ENCODE measurements at regions not wholly inside any gene's neighbourhood (a gene's known extent, or its start where the extent isn't known, plus 50 kb on each side); places are given as distances from the start of the nearest gene placed in this dataset.

DNA sequence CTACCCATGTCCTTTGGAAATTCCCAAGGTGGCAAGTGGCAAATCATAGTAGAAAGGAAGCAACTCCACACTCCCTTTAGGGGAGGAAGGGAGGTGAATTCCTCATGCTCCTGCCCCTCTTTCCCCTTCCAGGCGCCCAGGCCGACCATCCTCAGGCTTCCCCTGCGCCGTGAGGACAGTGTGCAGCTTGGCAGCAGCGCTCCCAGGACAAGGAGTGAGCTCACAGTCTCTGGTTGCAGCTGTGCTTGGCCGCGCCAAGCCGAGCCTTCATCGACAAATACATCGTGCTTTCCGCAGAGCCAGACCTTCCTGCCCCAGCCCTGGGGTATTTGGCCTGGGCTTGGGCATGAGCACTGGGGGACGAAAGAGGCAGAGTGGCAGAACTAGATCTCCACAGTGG is 112.6 kb downstream of the ENGASE start:
- no peak for DNase-seq

DNA sequence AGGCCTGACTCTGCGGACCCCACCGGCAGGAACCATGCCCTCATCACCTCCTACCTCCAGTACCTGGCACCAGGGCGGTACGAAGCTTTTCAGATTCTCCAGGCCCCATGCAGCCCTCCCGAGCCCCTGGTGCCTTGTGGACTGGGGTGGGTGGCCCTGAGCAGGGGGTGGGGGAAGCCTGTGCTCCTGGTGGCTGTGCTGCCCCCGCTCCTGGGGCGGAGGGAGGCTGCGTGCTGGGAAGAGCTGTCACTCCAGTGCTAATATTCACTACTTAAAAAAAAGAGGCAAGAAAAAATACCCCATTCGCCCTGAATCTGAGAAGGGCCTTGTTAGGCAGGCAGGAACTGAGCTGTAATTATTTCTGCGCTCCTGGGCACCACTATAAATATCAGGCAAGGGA is 111.8 kb downstream of the ENGASE start:
- DNase-seq, result no peak

DNA sequence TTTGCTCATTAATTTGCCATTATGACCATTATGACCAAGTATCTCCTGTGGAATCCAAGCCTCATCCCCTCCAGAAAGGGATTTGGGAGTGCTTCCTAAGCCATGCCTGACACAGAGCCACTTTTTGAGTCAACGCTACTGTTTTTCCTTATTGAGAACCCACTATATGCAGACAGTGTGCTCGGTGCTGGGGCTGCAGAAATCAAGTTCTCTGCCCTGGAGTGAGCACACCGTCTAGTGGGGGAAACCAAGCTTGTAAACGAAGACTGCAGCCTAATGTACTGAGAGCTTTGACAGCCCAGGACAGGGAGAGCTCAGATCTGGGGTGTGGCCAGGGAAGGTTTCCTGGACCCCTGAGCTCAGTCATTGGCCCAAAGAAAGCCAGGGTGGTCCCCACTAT is 111.0 kb downstream of the ENGASE start:
- DNase-seq, result no peak

DNA sequence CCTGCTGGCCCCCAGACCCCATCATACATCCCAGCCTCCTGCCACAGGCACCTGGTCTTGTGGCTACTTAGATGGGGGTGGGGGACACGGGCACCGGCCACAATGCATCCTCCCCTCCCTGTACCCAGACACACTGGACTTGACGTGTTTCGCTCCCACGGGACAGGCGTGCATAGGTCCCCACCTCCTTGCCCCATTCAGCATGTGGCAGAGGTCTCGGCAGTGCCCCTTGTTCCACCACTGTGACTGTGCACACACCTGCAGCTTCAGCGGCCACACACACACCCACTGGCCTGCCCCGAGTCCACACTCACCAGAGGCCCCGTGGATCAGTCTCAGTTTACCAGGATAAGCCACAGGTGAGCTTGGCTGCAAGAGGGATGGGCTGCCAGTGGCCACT is 109.6 kb downstream of the ENGASE start:
- no peak for DNase-seq

DNA sequence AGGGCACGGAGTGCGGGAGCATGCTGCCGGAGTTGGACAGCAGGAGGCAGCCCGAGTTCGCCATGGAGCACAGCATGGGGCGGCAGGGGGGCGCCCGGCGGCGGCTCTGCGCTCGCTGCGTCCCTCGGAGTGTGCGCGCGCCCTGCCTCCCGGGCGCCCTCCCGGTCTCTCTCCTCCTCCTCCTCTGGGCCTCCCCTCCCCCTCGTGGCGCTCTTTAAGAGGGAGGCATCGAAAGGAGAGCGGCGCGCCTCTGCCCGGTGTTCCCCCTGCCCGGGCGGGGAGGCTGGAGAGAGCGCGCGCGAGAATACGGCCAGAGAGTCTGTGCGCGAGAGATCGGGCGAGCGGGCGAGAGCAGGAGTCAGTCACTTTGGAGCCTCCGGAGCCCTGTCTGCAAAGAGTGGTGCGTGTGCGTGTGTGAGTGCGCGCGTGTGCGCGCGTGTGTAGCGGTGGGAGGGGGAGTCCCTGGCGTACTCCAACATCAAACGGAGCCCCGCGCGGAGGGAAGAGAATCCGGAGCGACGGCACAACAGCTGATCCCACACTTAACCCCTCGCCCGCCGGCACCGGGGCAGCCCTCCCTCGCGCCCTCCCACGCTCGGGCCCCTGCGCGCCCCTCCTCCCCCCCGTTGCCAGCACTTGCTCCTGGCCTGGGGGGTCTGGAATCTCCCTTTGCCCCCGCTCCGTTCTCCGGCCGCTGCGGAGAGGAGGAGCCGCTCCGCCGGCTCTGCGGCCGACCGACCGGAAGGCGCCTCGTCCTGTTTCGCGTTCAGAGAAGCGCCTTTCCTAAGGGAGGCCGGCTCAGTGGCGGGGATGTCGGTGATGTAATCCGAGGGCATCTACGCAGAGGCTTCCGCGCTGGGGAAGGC is 108.9 kb downstream of the ENGASE start:
- DNase-seq, result no peak

DNA sequence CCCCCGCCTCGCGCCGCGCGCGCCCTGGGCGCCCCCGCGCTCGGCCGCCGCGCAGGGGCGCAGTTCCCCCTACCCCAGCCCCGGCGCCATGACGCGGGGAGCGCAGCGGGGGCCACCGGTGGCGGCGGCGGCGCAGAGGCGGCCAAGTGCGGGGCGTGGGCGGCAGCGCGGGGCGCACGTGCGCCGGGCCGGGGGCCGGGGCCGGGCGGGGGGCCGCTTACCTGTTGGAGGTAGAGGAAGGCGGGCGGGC is 108.3 kb downstream of the ENGASE start:
- no peak for DNase-seq

DNA sequence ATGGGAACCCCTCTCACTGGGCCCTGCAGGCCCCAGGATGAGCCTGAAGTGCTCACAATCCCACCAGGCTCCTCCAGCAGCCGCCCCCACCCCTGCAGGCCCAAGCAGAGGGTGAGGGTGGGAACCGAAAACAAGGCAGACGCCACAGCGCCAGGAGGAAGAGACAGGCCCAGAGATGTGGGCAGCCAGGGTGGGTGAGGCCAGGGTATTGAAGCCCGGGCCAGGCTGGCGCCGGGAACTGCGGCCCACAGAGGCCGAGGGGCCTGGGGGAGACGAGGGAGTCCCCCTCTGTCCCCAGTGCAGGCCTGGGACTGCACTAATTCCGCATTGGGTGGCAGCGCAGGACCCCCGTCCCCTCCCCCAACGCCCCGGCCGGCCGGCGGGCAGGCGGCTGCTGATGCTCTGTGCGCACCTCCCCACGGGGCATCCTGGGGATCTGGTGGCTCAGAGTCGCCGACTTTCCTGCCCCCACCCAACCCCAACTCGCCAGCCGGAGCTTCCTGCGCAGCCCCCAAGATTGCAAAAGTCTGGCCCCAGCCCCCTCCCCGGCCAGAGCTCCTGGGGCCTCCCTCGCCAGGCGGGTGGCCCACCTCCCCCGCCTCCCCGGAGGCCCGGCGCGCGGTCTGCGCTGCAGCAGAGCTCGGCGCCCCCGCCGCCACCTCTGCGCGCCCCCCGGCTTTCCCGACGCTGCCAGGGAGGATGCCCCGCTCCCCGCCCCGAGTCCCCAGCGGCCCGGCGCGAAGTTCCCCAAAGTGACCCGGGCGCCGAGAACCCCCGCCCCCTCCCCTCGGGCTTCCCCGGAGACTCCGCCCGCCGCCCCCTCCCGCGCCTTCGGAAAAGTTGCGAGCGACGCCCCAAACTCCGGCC is 107.8 kb downstream of the ENGASE start:
- DNase-seq, result no peak

DNA sequence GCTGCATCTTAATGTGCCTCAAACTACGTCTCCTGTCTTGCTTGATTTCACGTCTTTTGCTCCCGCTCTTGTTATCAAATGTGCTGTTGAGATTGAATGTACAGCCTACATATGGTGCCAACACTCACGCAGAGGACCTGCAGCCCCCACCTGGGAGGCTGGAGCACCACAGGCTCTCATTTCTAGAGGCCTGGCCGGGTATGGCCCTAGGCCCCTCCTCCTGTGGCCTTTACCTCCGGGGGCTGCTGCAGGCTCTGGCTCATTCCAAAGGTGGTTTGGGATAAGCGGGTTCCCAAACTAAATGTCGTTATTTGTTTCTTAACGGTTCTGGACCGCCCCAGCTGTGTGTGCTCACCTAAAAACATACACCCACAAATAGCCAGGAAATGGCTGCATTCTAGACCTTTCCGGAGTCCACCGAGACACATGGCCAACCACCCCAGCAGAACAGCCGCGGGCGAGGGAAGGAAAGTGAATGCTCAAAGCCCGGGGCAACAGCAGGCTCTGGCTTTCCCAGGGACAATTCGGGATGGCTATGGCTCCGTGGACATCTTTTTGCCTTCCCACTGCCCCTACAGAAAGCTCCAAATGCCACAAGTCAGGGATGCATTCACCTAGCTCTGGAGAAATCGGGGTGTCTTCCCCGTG is 105.9 kb downstream of the ENGASE start:
- DNase-seq, result no peak

DNA sequence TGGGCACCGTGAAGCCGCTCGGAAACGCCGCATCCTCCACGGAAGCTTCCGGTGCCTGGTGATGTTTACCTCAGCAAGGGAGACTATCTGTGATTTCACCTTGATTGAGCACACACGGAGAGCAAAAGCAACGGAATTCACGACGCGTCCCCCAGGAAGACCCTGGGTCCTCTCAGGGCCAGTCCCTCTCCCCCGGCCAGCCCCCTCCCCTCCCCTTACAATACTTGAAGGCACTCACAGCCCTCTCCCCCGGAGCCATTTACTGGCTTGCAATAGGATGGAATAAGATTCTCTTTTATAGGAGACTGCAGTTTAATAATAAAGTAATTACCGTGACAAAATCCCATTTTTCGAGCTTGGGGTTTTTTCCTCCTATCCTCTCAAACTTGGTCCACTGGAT is 104.7 kb downstream of the ENGASE start:
- DNase-seq, result no peak

DNA sequence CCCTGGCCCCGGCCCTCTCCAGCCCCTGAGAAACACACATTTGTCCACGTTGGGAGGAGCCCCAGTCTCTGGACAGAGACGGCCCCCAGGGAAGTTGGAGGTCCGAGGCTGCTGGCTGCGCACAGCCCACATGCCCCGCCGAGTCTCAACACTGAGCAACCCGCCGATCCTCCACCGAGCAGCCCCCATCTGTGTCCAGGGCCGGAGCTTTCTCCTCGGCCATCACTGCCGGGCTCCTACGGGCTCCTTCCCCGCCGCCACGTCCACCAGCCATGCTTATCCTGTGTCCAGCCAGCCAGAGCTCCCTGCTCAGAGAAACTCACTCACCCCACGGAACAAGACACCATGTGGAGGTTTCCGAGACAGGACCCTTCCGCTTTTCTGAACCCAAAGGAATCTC is 103.3 kb downstream of the ENGASE start:
- DNase-seq, result no peak

DNA sequence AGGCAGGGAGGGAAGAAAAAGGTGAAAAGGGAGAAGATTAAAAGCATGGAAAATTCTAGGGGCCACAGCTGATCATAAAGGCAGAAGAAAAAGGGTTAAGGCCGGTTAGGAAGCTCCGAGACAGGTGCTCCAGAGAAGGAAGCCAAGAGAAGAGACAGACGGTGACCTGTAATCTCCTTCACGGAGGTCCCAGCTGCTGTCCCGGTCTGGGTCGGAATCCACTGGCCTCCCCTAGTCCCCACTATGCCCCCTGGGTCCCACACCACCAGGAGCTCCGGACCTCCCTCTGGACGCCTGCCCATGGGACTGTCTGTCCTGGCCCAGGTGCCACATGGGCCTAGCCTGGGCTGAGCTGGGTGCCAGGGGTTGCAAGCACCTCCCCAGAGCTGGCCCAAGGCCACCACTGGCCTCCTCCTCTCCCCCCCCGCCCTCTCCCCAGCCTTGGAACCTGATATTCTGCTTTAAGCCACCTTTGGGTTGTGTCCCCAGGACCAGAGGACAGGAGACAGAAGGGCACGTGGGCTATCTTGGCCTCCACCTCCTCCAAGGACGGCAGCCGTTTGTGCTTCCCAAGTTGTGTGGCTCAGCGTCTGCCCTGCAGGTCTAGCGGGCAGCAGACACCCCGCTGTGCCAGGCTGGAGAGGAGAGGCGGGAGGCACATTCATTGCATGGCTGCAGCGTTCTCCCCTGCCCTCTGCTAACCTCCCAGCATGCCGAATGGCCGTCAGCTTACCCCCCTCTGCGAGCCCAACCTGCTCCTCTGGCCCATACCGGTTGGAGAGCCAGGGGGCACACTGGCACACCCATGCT is 102.4 kb downstream of the ENGASE start:
- no peak for DNase-seq

DNA sequence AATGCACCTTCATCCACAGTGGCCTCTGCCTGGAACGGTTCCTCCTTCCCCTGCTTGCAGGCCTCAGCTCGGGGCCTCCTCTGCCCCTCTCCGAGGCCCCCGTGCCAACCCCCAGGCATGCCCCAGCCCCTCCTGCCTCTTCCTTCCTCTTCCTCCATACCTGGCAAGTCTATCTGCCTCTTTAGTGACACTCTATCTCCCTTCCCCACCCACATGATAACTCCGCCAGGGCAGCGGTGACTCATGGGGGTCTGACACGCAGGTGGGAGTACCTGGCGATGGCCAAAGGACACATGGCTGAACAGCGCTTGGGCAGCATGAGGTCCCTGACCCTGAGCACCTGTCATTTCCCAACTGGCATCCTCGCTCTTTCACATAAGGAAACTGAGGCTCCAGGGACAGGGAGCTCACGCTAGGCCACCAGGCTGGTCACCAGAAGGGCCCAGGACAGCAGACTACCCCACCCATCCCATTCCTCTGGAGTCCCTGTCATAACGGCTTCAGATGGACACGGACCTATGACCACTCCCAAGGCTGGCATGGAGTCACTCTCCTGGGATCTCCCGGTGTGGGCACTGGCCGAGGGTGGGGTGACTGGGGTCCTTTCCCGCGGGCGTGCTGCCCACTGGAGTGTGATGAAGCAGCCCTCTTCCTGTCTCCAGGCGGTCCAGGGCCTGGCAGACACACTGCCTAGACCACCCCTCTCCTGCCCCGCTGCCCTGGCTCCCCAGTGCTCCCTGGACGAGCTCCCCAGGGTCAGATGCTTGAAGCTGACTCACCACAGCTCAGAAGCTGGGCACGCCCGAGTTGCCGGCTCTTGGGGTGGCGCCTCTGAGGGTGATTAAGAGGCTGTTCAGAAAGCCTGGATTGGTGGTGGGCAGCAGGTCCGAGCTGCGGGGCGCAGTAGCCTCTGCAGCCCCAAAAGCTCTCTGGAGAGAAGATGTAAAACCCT is 100.6 kb downstream of the ENGASE start:
- no peak for DNase-seq

DNA sequence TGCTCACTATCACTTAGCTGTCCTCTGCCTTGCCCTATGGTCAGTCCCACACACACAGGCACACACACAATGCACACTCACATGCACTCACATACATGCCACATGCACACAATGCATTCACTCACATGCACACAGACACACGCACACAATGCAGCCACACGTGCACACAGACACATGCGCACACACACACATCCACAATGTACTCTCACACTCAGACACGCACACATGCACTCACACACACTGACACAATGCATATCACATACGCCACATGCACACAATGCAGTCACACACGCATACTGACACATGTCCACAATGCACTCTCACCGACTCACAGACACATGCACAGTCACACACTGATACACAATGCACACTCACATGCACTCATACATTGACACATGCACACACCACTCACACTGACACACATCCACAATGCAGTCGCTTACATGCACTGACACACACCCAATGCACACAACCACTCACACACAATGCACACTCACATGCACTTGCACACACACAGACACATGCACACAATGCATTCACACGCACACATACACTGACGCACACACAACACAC is 99.7 kb downstream of the ENGASE start:
- DNase-seq, result no peak

DNA sequence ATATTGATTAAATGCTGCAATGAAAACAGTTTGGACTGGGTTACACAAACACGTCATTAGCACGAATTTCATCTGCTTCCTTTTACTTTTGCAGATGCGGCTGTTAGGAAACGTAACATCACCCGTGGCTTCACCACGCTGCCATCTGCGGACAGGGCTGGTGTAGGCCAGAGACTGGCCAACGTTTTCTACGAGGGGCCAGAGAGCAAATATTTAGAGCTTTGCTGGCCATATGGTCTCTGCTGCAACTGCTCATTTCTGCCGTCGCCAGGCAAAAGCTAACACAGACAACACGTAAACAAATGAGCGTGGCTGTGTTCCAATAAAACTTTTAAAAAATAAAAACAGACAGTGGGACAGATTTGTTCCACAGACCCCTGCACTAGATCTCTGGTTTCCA is 96.6 kb downstream of the ENGASE start:
- no peak for DNase-seq

DNA sequence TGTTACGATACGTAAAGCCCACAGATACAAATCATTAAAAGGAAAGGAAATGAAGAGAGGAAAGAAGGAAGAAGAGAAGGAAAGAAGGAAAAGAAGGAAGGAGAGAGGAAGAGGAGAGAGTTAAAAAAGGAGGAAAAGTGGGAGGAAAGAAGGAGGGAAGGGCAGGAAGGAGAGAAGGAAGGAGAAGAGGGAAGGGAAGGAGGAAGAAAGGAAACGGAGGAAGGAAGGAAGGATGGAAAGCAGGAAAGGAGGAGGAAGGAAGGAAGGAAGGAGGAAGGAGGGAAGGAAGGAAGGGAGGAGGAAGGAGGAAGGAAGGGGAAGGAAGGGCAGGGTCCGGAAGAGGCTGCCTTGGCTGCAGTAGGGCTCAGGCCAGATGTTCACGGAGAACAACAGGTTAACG is 95.2 kb downstream of the ENGASE start:
- DNase-seq, result no peak

DNA sequence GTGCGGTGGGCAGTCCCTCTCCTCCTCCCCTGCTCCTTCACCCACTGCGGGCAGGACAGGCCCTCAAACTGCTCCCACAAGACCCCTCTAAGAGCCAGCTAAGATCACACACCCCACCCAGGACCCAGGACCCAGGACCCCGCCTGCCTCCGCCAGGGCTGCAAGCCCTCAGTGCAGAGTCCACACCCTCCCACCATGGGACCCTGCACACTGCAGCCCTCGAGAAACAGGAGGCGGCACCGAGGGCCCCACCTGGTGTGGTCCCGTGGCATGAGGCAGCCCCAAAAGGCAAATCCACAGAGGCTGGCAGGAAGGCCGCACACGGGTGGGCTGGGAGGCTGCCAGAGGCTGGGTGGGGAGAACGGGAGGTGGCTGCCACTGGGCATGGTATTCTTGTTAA is 94.7 kb downstream of the ENGASE start:
- no peak for DNase-seq

DNA sequence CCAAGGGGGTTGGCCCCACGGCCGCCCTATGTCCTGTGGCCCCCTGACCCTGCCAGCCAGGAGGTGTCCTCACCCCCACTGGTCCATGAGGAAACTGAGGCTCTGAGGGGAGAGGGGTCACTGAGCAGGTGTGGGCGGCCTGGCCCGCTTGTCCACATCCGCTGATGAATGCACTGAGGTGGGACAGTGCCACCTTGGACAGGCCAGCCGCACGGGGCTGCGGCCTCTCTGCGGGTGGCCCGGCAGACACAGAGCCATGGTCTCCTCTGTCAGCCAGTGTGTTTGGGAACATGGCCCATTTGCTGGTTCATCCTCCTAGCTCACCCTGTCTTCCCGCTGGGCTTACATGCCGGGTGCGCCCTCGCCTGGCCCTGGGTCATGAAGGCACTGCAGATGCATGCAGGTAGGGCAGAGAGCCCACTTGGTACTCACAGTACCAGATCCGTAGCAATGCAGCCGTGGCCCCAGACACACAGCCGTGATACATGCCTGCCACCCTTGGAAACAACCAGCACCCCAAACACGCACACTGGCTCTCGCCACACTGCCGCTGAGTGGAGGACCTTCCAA is 93.9 kb downstream of the ENGASE start:
- no peak for DNase-seq

DNA sequence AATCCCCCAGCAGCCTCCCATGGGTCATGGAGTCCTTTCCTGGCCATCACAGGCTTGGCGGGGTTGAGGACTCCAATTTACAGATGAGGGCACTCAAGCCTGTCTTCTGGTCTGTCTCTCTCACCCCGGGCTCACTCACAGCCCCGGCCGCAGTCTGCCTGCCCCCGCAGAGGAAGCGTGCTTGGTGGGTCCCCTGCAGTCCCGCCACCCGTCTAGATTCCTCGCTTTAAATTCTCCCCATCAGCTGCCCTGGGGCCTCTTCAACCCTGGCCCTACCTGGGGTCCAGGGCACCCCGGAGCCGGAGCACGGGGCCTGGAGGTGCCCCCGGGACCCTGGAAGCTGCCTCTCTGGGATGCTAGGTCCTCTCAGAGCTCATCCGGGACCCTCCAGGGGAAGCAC is 92.9 kb downstream of the ENGASE start:
- no peak for DNase-seq

DNA sequence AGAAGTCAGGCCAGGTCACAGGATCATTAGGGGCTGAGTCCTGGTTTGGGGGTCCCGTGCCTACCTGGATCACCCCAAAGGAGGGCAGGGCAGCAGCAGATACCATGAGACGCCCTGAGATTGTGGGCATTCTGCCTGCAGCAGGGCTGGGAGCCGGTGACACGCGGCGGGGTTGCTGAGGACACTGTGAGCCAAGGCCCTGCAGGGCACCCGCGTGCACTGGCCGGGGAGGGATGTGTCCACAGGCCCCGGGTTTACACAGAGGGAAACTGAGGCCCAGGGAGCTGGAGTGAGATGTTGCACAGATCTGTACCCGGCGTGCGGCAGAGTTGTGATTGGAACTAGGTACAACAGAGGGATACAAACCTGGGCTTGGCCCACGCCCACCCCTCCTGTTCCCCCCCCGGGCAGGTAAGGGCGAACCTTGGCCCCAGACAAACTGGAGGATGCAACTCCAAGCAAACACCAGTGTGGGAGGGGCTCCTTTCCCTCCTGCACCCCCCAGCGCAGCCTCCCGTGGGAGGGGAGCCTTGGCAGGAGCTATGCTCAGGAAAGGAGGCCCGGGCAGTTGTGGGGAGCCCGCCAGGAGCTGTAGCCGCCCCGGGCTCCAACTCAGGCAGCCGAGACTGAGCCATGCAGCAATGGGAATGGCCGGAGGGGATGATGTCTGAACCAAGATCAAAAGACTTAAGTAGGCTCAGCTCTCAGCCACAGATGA is 91.3 kb downstream of the ENGASE start:
- no peak for DNase-seq

DNA sequence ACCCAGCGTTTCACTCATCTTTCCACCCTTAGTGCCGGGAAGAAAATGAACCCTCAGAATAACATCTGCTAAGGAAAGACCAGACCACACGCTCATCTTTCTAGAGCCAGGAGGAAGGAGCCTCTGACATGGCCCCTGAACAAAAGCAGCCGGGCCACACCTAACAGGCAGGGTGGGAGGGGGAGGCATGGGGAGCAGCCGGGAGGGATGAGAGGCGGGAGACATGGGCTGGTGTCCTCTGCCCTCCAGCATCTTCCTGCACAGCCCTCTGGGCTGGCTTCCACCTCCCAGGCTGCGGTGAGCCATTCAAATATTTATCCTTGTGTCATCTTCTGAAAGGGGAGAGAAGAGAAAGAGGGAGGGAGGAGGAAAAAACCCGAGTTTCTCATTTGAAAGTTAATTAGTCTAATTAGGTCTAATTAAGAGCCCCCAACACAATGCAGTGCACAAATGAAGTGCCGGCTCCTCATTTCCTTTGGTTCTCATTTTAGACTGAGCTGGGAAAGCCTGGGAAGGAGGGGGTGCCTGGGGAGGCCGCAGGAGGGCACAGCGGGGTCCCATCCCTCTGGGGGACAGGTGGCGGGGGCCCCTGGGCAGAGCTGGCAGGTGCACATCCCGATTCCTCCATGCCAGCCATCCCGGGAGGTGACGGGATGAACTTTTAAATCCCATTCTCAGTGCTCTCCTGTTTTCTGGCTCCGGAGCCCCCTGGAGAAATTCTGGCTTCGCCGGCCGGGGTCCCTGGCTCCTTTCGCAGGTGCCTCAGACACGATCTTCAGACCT is 90.5 kb downstream of the ENGASE start:
- DNase-seq, result no peak
